GM10266 (cell line): ENCODE measurements at regions not wholly inside any gene's neighbourhood (a gene's known extent, or its start where the extent isn't known, plus 50 kb on each side); places are given as distances from the start of the nearest gene placed in this dataset.

Experiments used
- DNase-seq: peaks from one replicate; pipeline ENCODE4 v3.0.0; 2012; ENCODE audit errors: extremely low spot score
- CTCF ChIP-seq: IDR thresholded peaks from 2 replicates; pipeline ENCODE4 v1.5.1; 2012; ENCODE audit warnings: mild to moderate bottlenecking, low read depth; ENCODE audit not compliant: control insufficient read depth, insufficient read depth; ENCODE audit errors: missing control alignments

- no peak for DNase-seq
- TF ChIP-seq CTCF = no peak
Observed at GRCh38 chr4:165680821-165681220, 192.2 kb upstream of the TLL1 start.

GRCh38 chr4:165682611-165683010 is 190.4 kb upstream of the TLL1 start:
- TF ChIP-seq CTCF = no peak
- no peak for DNase-seq

- TF ChIP-seq CTCF = no peak
- no peak for DNase-seq
Observed at GRCh38 chr4:165684177-165684805, 188.7 kb upstream of the TLL1 start.

GRCh38 chr4:165686756-165687155 is 186.3 kb upstream of the TLL1 start:
- no peak for DNase-seq
- no peak for TF ChIP-seq CTCF

- TF ChIP-seq CTCF = no peak
- no peak for DNase-seq
Observed at GRCh38 chr4:165689159-165689558, 183.9 kb upstream of the TLL1 start.

- no peak for DNase-seq
- TF ChIP-seq CTCF = no peak
Observed at GRCh38 chr4:165692082-165692481, 181.0 kb upstream of the TLL1 start.

GRCh38 chr4:165698272-165698671 is 174.8 kb upstream of the TLL1 start:
- no peak for DNase-seq
- TF ChIP-seq CTCF = no peak
